GM23338 (cell line): ENCODE measurements at regions not wholly inside any gene's neighbourhood (a gene's known extent, or its start where the extent isn't known, plus 50 kb on each side); places are given as distances from the start of the nearest gene placed in this dataset.

Experiments
- ATAC-seq: fragments of 200-7000 bp; cut with Tn5 transposase; 3 replicates; pipeline ENCODE4 v1.9.1; 2020
- DNase-seq: peaks from one replicate; pipeline ENCODE4 v3.0.0-alpha.2; 2015; ENCODE audit warnings: low spot score
- H2AFZ ChIP-seq: fragments of 200-600 bp; sonication (generic); 2 replicates; pipeline ENCODE4 v1.8.0; 2016; ENCODE audit warnings: antibody characterized with exemption, mild to moderate bottlenecking, moderate library complexity
- H3F3A ChIP-seq: fragments of 200-600 bp; sonication (generic); replicated peaks from 2 replicates; pipeline ENCODE4 v1.8.0; 2017; ENCODE audit warnings: antibody characterized with exemption, mixed run types, low read depth
- H3K27ac ChIP-seq: fragments of 200-600 bp; sonication (generic); 2 replicates; pipeline ENCODE4 v1.6.1; 2016; ENCODE audit warnings: low read depth
- H3K27me3 ChIP-seq: fragments of 200-600 bp; sonication (generic); 2 replicates; pipeline ENCODE4 v1.8.0; 2016; ENCODE audit warnings: mild to moderate bottlenecking, mixed run types, moderate library complexity; ENCODE audit not compliant: insufficient read depth
- H3K36me3 ChIP-seq: fragments of 200-600 bp; sonication (generic); 2 replicates; pipeline ENCODE4 v1.8.0; 2016; ENCODE audit warnings: mild to moderate bottlenecking; ENCODE audit not compliant: insufficient read depth
- H3K4me1 ChIP-seq: fragments of 200-600 bp; sonication (generic); 2 replicates; pipeline ENCODE4 v1.8.0; 2016; ENCODE audit warnings: mild to moderate bottlenecking, moderate library complexity; ENCODE audit not compliant: insufficient read depth
- H3K4me2 ChIP-seq: fragments of 200-600 bp; sonication (generic); 2 replicates; pipeline ENCODE4 v1.7.1; 2017; ENCODE audit warnings: mixed run types
- H3K4me3 ChIP-seq: fragments of 200-600 bp; sonication (generic); 2 replicates; pipeline ENCODE4 v1.6.1; 2016; ENCODE audit warnings: mixed run types
- H3K79me2 ChIP-seq: fragments of 200-600 bp; sonication (generic); replicated peaks from 2 replicates; pipeline ENCODE4 v1.8.0; 2017; ENCODE audit warnings: mild to moderate bottlenecking; ENCODE audit not compliant: insufficient read depth
- H3K9me2 ChIP-seq: fragments of 200-600 bp; sonication (generic); 2 replicates; pipeline ENCODE4 v1.8.0; 2017; ENCODE audit not compliant: insufficient read depth
- H4K20me1 ChIP-seq: fragments of 200-600 bp; sonication (generic); replicated peaks from 2 replicates; pipeline ENCODE4 v1.8.0; 2017; ENCODE audit warnings: mild to moderate bottlenecking; ENCODE audit not compliant: insufficient read depth
- H3K27ac Mint-ChIP-seq: 2 replicates; pipeline ENCODE4 v1.8.0; 2020; ENCODE audit warnings: inconsistent platforms, mild to moderate bottlenecking, moderate library complexity, mixed read lengths
- H3K27me3 Mint-ChIP-seq: 3 replicates; pipeline ENCODE4 v1.8.0; 2022; ENCODE audit warnings: low read depth, mild to moderate bottlenecking, moderate library complexity, mixed read lengths, inconsistent platforms; ENCODE audit not compliant: insufficient read depth, poor library complexity
- H3K36me3 Mint-ChIP-seq: 3 replicates; pipeline ENCODE4 v1.8.0; 2021; ENCODE audit warnings: low read depth, mild to moderate bottlenecking, inconsistent platforms, moderate library complexity, mixed read lengths
- H3K4me1 Mint-ChIP-seq: 3 replicates; pipeline ENCODE4 v1.8.0; 2020; ENCODE audit warnings: mild to moderate bottlenecking, inconsistent platforms, mixed read lengths
- H3K4me3 Mint-ChIP-seq: 3 replicates; pipeline ENCODE4 v1.8.0; 2021; ENCODE audit warnings: moderate library complexity, mild to moderate bottlenecking, inconsistent platforms, mixed read lengths
- H3K9me3 Mint-ChIP-seq: 3 replicates; pipeline ENCODE4 v1.8.0; 2020; ENCODE audit warnings: moderate library complexity, mild to moderate bottlenecking, inconsistent platforms, mixed read lengths
- CREB1 ChIP-seq: fragments of 250-450 bp; sonication (Bioruptor Pico); IDR thresholded peaks from 2 replicates; pipeline ENCODE4 v1.5.0; 2020; ENCODE audit warnings: low read depth, mild to moderate bottlenecking, moderate library complexity
- CTCF ChIP-seq, 2 experiments: fragments of 200-600 bp in 1 of 2; sonication (generic) in 1 of 2; conservative IDR thresholded peaks; 2 replicates each; pipeline versions ENCODE4 v1.5.1 to v1.6.1; 2016 to 2017; ENCODE audit warnings: antibody characterized with exemption in 2 of 2, low read depth in 2 of 2, mild to moderate bottlenecking in 2 of 2, moderate library complexity in 1 of 2
- EZH2 ChIP-seq: fragments of 200-600 bp; sonication (generic); IDR thresholded peaks from one replicate; pipeline ENCODE4 v1.8.0; 2017; ENCODE audit warnings: antibody characterized with exemption, mild to moderate bottlenecking, low read depth; ENCODE audit not compliant: unreplicated experiment
- EZH2phosphoT487 ChIP-seq: fragments of 200-600 bp; sonication (generic); IDR thresholded peaks from one replicate; pipeline ENCODE4 v1.8.1; 2018; ENCODE audit warnings: antibody characterized with exemption; ENCODE audit not compliant: unreplicated experiment
- JUNB ChIP-seq: IDR thresholded peaks from one replicate; pipeline ENCODE4 v1.6.1; 2016; ENCODE audit warnings: antibody characterized with exemption; ENCODE audit not compliant: unreplicated experiment
- NANOG ChIP-seq: IDR thresholded peaks from 2 replicates; pipeline ENCODE4 v1.6.1; 2016; ENCODE audit warnings: antibody characterized with exemption, borderline replicate concordance
- POLR2AphosphoS5 ChIP-seq: IDR thresholded peaks from 2 replicates; pipeline ENCODE4 v1.6.1; 2016; ENCODE audit warnings: antibody characterized with exemption, low read depth
- REST ChIP-seq: IDR thresholded peaks from one replicate; pipeline ENCODE4 v1.6.1; 2018; ENCODE audit warnings: antibody characterized with exemption; ENCODE audit not compliant: unreplicated experiment
- STAT1 ChIP-seq: IDR thresholded peaks from one replicate; pipeline ENCODE4 v1.6.1; 2016; ENCODE audit warnings: antibody characterized with exemption; ENCODE audit not compliant: unreplicated experiment
- ZNF114 ChIP-seq: fragments of 250-450 bp; sonication (Bioruptor Pico); IDR thresholded peaks from 2 replicates; pipeline ENCODE4 v1.5.0; 2020; ENCODE audit warnings: mild to moderate bottlenecking, moderate library complexity
- ZNF331 ChIP-seq: fragments of 250-450 bp; sonication (Bioruptor Pico); IDR thresholded peaks from 2 replicates; pipeline ENCODE4 v1.5.0; 2020; ENCODE audit warnings: low read depth, mild to moderate bottlenecking, moderate library complexity
- TF ChIP-seq, protein P1 (sequence below): IDR thresholded peaks from 2 replicates; pipeline ENCODE4 v1.6.1; 2016; ENCODE audit warnings: antibody characterized with exemption

- H3K27ac Mint-ChIP-seq = no peak overlapping the region
- no peak for TF ChIP-seq ZNF114
- no peak for TF ChIP-seq POLR2AphosphoS5
- no peak for TF ChIP-seq EZH2phosphoT487
- TF ChIP-seq, protein P1, sequence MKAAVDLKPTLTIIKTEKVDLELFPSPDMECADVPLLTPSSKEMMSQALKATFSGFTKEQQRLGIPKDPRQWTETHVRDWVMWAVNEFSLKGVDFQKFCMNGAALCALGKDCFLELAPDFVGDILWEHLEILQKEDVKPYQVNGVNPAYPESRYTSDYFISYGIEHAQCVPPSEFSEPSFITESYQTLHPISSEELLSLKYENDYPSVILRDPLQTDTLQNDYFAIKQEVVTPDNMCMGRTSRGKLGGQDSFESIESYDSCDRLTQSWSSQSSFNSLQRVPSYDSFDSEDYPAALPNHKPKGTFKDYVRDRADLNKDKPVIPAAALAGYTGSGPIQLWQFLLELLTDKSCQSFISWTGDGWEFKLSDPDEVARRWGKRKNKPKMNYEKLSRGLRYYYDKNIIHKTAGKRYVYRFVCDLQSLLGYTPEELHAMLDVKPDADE = no peak
- no peak for TF ChIP-seq STAT1
- no peak for TF ChIP-seq CTCF (conservative IDR thresholded peaks at IDR 0.05; ENCODE audit: low read depth in 2 of 2)
- TF ChIP-seq ZNF331 (CRISPR knock-in tag) = no peak
- TF ChIP-seq CREB1 (CRISPR knock-in tag) = no peak
- TF ChIP-seq JUNB = no peak
- no peak for TF ChIP-seq REST
- TF ChIP-seq NANOG = no peak
- H3K4me3 Mint-ChIP-seq = no peak overlapping the region
- Histone ChIP-seq H3F3A (no peaks in the 10 kb centered on the region), H3K27me3 (no peaks in the 10 kb centered on the region), H2AFZ (no peak overlapping the region), H3K36me3 (no peaks in the 10 kb centered on the region), H3K4me3 (no peak overlapping the region), H3K27ac (no peak overlapping the region), H3K9me2 (0 out of 2 replicates have a peak, but pooled peaks cover 4% of the 10 kb centered on the region), H3K4me2 (no peak overlapping the region), H4K20me1 (no peaks in the 10 kb centered on the region), H3K4me1 (no peaks in the 10 kb centered on the region), H3K79me2 (no peaks in the 10 kb centered on the region)
- H3K4me1 Mint-ChIP-seq = no peaks in the 10 kb centered on the region; the same call in 2 of the 3 replicates
- H3K27me3 Mint-ChIP-seq = no peaks in the 10 kb centered on the region
- no peaks in the 10 kb centered on the region for H3K36me3 Mint-ChIP-seq
- DNase-seq (no peak), ATAC-seq (no peak)
- H3K9me3 Mint-ChIP-seq = no peaks in the 10 kb centered on the region; the same call in 2 of the 3 replicates
These were observed 1545.4 kb upstream of the PCDH10 start for GRCh38 chr4:131603705-131604104.

GRCh38 chr4:131609039-131609438 is 1540.1 kb upstream of the PCDH10 start:
- no peak for ATAC-seq
- Histone ChIP-seq H3K9me2 (no peaks in the 10 kb centered on the region), H3K79me2 (no peaks in the 10 kb centered on the region), H3K27me3 (no peaks in the 10 kb centered on the region), H2AFZ (no peak overlapping the region), H3F3A (no peaks in the 10 kb centered on the region), H3K27ac (no peak overlapping the region), H3K4me3 (no peak overlapping the region), H3K4me2 (no peak overlapping the region), H3K4me1 (no peaks in the 10 kb centered on the region), H3K36me3 (no peaks in the 10 kb centered on the region), H4K20me1 (no peaks in the 10 kb centered on the region)
- TF ChIP-seq JUNB (no peak), REST (no peak), CREB1 (CRISPR knock-in tag) (no peak), EZH2 (no peak), EZH2phosphoT487 (no peak), ZNF331 (CRISPR knock-in tag) (no peak), STAT1 (no peak)
- DNase-seq = no peak
- Mint-ChIP-seq H3K9me3 (no peaks in the 10 kb centered on the region; the same call in 1 of the 3 replicates), H3K27me3 (no peaks in the 10 kb centered on the region), H3K4me3 (no peak overlapping the region), H3K36me3 (no peaks in the 10 kb centered on the region), H3K27ac (no peak overlapping the region), H3K4me1 (no peaks in the 10 kb centered on the region)
